Activated CD4-positive, CD25-positive, alpha-beta regulatory T cell treated with anti-CD3 and anti-CD28 coated beads, Interleukin-2, amount 50 U/mL, for 24 hours (primary cell): ENCODE measurements at regions not wholly inside any gene's neighbourhood (a gene's known extent, or its start where the extent isn't known, plus 50 kb on each side); places are given as distances from the start of the nearest gene placed in this dataset.

Source experiments
- ATAC-seq, 2 donors: fragments of 150-1000 bp; cut with Tn5 transposase; one replicate each; pipeline ENCODE4 v1.10.0; 2021; ENCODE audit warnings: mild to moderate bottlenecking in 1 of 2, moderate library complexity in 1 of 2

DNA sequence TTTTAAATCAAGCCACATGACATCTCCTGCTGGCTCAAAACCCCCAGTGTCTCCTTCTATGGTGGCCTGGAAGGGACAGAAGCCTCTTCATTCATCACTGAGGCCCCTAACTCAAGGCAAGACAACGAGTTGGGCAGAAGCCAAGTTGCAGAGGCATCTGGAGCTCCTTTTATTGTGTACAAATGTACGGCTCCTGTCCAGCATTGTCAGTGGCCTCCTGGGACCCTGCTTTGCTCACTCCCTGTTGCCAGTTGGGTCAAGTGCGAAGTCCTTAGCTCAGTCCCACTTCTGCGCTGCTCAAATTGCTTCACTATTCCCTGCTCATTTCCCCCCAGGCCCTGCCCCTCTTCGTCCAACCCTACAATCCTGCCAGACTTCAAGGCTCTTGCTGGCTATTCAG is 181.2 kb upstream of the PMEPA1 start:
- ATAC-seq: no peak

DNA sequence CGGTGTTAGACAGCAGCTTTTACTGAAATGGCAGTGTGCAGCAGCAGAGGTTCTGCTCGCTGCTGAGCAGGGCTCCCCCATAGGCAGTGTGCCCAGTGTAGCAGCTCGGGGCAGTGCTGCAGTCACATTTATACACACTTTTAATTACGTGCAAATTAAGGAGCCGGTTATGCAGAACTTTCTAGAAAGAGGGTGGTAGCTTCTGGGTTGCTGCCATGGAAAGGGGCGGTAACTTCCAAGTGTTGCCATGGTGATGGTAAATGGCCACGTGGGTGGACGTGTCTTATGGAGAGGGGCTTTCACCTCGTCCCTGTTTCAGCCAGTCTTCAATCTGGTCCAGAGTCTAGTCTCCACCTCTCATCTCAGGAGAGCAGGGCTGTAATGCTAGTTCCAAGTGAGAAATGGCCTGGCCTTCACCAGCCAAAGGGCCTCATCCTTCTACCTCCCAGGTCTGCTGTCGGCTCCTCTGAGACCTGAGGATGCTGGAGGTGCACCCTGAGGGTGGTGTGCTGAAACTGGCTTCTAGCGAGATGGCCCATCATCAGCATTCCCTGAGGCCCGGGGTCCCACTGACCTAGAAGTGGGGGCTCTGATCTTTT is 180.5 kb upstream of the PMEPA1 start:
- ATAC-seq: no peak

DNA sequence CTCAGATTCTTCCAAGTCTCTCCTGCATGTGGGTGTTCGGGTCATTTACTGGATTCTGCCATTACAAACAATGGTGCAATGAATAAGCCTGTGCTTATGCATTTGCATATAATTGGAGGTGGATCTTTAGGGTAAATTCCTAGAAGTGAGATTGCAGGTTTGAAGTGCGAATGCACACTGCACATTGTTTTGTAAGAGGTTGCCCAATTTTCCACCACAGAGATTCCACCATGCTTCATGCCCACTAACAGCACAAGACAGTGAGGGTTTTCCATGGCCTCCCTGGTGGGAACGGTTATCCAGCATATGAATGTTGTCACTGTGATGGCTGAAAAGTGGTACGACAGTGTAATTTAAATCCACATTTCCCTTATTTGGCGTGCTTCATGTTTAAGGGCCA is 178.8 kb upstream of the PMEPA1 start:
- ATAC-seq: no peak

DNA sequence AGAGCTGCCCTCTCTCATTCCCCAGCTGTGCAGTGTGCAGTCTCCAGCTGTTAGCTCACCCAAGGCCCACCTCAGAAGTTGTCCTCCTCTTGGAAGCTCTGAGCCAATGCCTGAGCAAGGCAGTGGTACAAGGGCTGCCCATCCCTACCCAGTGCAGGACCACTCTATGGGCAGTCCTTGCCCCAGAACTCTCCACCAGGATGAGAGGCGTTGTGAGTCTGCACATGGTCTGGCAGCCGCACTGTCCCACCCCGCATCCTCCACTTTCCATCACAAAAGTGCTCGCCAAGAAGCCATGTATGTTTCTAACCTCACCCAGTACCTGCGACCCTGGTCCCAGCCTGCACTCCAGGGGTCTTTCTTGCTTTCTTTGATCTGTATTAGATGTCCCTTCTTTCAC is 175.1 kb upstream of the PMEPA1 start:
- ATAC-seq: no peak

DNA sequence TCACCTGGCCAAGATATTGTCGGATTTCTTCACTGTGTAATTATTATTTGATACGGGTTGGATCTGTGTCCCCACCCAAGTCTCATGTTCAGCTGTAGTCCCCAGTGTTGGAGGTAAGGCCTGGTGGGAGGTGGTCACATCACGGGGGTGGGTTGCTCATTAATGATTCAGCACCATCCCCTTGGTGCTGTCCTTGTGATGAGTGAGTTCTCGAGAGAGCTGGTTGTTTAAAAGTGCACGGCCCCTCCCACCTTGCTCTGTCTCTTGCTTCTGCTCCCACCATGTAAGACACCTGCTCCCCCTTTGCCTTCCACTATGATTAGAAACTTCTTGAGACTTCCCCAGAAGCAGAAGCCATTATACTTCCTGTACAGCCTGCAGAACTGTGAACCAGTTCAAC is 173.9 kb upstream of the PMEPA1 start:
- ATAC-seq: no peak

DNA sequence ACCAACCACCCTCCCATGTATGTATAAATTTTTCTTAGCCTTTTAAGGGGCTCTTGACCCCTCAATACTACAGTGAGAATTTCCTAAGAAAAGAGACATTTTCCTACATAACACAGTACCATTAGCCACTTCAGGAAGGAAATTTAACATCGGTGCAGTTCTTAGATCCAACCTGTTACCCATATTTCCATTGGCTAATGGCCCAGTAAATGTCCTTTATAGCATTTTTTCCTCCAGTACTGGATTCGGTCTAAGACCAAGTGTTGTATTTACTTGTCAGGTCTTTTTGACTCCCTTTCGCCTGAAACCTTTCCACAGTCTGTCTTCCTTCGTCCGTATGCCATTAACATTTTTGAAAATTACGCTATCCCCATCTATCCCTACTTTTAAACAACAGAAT is 173.4 kb upstream of the PMEPA1 start:
- ATAC-seq: no peak

- no peak for ATAC-seq
Measured at GRCh38 chr20:57882451-57883161, 172.8 kb upstream of the PMEPA1 start.

GRCh38 chr20:57881466-57882385 is 171.9 kb upstream of the PMEPA1 start:
- no peak for ATAC-seq

DNA sequence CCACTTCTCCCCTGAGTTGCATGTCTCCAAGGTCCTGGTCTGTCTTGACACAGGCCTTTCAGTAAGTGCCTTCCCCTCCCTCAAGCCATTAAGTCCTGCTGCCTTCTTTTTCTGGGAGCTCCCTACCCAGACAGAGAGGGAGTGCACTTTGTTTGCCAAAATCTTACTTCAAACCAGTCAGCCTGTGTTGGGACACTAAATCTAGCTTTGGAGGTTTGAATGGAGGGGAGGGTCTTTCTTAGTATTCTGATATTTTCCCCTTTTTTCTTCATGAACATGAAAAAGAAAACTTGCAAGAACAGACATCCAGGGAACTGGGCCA is 170.7 kb upstream of the PMEPA1 start:
- no peak for ATAC-seq

DNA sequence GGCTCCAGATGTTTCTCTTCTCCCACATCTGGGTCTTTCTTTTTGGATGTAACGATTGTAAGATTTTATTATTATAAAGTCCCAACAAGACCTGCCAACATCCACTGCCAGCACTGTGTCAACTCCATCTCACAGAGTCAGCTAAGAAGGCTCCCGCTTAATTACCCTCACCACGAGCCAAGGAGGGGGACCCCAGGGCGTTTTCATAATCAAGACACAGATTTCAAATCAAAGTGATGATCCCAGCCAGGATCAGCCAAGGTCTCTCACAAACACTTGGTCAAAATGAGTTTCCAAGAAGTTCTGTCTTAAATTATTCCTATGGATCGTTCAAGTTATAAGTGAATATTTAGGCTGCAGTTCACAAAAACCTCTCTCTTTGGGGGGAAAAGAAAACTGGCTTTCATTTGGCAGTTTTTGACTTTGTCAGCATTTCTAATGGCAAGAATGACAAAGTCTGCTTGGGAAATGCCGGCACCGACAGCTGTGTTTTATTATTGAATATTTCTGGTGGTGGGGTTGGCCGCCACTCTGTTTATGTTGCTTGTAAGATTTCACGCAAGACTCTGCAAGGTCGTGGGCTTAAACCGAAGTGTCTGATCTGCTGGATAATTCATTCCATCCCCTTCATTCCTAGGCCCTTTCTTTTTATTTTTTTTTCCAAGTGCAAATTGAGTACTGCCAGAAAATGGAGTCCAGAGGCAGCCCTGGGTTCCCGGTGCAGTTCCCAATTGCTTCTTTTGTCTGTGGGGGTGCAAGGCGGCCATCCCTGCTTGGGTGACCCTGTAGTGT is 170.2 kb upstream of the PMEPA1 start:
- ATAC-seq: no peak

DNA sequence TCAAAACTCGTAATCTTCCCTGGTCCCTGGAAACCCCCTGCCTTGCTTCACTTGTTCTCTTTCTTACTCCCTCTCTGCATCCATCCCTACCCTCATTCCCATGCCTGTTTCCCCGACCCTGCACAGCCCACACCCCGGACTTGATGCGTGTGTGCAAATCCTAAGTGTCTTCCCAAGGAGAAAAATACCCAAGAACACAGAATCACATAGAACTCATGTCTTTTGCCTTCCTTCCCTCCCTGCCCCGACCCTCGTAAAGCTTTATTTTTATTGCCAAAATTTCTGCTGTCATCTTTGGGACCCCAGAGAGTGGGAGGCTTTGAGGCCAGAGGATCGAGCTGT is 169.6 kb upstream of the PMEPA1 start:
- ATAC-seq: no peak

GRCh38 chr20:57878786-57879424 is 169.1 kb upstream of the PMEPA1 start:
- no peak for ATAC-seq

- no peak for ATAC-seq
Measured at GRCh38 chr20:57877995-57878394, 168.2 kb upstream of the PMEPA1 start.

DNA sequence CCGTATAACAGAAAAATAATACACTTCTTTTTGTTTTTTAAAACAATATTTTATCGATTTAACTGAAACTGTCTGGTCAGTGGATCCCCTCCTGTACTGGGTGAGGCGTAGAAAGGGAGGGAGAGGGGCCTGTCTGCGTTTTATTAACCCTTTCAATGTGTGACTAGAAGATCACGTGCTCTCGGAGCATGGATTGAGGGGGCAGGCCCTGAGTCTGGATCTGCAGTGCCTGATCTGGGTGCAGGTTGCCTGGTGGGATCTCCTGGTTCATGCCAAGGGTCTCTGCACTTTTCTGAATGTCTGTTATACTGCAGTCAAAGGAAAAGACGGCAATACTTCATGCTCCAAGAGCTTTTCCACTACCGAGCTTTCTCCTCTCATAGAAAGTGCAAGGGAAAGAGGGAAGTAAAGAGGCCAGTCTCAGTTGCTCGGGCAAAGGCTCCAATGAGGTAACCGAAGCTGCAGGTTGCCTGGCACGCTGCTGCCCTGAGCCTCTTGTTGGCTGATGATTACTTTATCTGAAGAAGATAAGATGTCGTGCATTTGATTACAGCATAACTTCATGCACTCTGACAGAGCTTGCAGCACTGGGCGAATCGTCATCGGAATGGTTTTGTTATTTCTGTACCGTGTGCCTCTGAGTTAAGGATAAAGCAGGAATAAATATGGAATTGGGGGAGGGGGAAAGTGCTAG is 167.5 kb upstream of the PMEPA1 start:
- no peak for ATAC-seq

DNA sequence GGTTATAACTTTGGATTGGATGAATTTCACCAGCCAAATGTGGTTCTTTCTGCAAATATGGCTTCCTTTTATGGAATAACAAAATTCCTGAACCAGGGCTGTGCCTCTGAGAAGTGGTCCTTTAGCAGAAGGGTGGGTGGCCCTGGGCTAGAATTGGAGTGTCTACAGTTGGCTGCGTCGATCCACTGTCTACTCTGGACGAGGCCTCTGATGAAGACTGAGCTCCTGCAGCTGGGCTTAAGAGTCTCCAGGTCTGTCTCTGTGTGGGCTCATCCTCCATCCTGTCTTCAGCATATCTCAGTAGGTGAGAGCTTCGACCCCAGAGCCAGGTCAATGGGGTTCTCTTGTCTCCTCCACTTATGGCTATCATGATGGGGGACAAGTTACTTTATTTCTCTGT is 166.3 kb upstream of the PMEPA1 start:
- ATAC-seq: no peak

DNA sequence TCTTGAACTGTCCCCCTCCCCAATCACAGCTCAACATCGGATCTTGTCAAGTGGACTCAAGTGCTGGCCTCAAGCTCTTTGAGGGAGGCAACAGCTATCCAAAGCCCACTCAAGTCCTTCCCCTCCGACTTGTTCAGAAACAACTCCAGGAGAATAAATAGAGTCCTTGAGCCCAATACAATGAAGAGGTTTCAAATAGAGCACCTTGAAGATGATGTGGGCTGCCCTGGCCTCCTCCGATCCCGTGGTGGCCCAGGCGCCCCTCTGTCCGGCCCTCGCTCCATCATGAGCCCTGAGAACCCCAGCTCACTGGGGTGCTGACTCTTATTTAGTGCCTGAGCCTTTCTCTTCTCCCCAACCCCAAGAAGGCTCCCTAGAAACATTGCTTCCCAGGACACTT is 164.3 kb upstream of the PMEPA1 start:
- ATAC-seq: no peak

- no peak for ATAC-seq
Measured at GRCh38 chr20:57872816-57873409, 163.1 kb upstream of the PMEPA1 start.

GRCh38 chr20:57871237-57871632 is 161.4 kb upstream of the PMEPA1 start:
- ATAC-seq: no peak

GRCh38 chr20:57870597-57871236 is 160.9 kb upstream of the PMEPA1 start:
- ATAC-seq: no peak

DNA sequence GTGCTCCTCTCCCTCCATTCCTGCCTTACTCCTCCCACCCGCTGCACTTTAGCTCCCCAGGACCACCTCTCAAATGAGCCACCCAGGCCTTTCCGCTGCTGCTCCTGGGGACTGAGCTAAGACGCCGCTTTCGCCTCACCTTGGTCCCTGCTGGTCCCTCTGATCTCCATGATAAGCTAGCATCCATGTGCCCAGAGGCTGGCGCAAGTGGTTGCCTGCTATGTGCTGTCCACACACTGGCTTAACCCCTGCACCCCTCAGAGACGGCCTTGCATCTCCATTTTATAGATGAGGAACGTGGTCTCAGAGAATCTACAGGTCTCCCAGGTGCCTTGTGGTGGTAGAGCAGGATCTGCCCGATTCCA is 160.1 kb upstream of the PMEPA1 start:
- ATAC-seq: no peak

GRCh38 chr20:57869291-57869950 is 159.6 kb upstream of the PMEPA1 start:
- no peak for ATAC-seq
